Activated T-helper 2 cell treated with anti-CD3 and anti-CD28 coated beads, Interferon-gamma antibody, Interleukin-2, Interleukin-4, amounts not matched to agents 10 μg/mL and 5 μg/mL and 100 μg/mL, durations not matched to agents 14 hours and 24 hours and 36 hours (primary cell): ENCODE measurements at regions not wholly inside any gene's neighbourhood (a gene's known extent, or its start where the extent isn't known, plus 50 kb on each side); places are given as distances from the start of the nearest gene placed in this dataset.
"Not testable (repeated sequence)": the region's sequence is repeated elsewhere in the genome, so short reads cannot be mapped to it uniquely, and the experiment has no call there.

Experiments
- DNase-seq: peaks from one replicate; pipeline ENCODE4 v3.0.0; 2021; ENCODE audit warnings: low spot score
- H3K27ac Mint-ChIP-seq: one replicate; pipeline ENCODE4 v1.8.0; 2021; ENCODE audit warnings: mixed read lengths
- H3K27me3 Mint-ChIP-seq: one replicate; pipeline ENCODE4 v1.8.0; 2021; ENCODE audit warnings: low read depth, mixed read lengths
- H3K36me3 Mint-ChIP-seq: one replicate; pipeline ENCODE4 v1.8.0; 2021; ENCODE audit warnings: low read depth, mixed read lengths
- H3K4me1 Mint-ChIP-seq: one replicate; pipeline ENCODE4 v1.8.0; 2021; ENCODE audit warnings: low read depth, mixed read lengths
- H3K4me3 Mint-ChIP-seq: one replicate; pipeline ENCODE4 v1.8.0; 2021; ENCODE audit warnings: low read depth, mild to moderate bottlenecking, moderate library complexity, mixed read lengths
- H3K9me3 Mint-ChIP-seq: one replicate; pipeline ENCODE4 v1.8.0; 2021; ENCODE audit warnings: mixed read lengths
- intact Hi-C: fragments of 100-400 bp; cut with micrococcal nuclease; formaldehyde crosslinking; loops from one replicate; pipeline ENCODE4 v1.15.1; 2023

- Mint-ChIP-seq H3K4me3 (no peak overlapping the region), H3K27ac (no peak overlapping the region), H3K36me3 (no peaks in the 10 kb centered on the region), H3K4me1 (no peaks in the 10 kb centered on the region), H3K27me3 (no peaks in the 10 kb centered on the region), H3K9me3 (peaks cover 20% of the 10 kb centered on the region)
- DNase-seq: no peak
- intact Hi-C loops: no loop called here
Observed at GRCh38 chr5:13217636-13218035, 726.9 kb downstream of the DNAH5 start.

DNA sequence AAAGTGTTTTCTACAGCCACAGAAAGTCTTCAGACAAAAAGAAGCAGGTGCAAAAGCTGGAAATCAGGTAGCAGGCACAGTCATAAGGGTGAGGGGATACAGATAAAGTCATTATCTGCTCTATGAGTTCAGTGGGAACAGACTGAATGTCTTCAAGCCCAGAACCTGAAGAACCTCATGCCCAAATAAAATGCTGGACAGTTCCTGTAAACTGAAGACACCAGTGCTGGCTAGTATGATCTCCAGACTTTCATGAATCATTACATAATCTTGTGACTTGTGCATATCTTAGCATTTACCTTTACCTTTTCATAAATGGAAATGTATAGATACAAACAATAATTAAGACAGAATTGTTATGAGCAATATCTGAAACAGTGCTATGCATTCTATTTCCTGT lies 728.7 kb downstream of the DNAH5 start:
- no peak overlapping the region for H3K4me3 Mint-ChIP-seq
- DNase-seq: no peak
- H3K4me1 Mint-ChIP-seq: no peaks in the 10 kb centered on the region
- intact Hi-C loops: no loop called here
- H3K36me3 Mint-ChIP-seq: no peaks in the 10 kb centered on the region
- H3K27me3 Mint-ChIP-seq: no peaks in the 10 kb centered on the region
- H3K27ac Mint-ChIP-seq: no peak overlapping the region
- H3K9me3 Mint-ChIP-seq: peaks cover 24% of the 10 kb centered on the region

DNA sequence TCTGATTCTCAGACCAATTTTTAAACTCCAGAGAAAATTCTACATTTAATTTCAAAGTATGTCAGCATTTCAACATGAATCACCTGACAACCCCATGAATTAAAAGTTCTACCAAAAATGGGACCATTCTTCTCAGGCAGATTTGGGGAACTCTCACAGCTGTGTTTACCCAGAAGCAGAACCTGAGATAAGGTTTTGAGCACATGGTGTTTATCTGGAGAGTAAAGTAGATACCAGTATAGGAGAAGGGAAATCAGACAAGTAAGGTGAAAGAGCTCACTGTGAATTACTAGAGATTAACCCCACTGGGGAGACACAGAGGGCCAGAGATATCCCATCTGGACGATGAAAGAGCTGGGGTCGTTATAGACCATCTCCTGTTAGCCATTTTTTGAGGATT lies 729.1 kb downstream of the DNAH5 start:
- no peak for DNase-seq
- Mint-ChIP-seq H3K9me3 (peaks cover 24% of the 10 kb centered on the region), H3K4me1 (no peaks in the 10 kb centered on the region), H3K27ac (no peak overlapping the region), H3K36me3 (no peaks in the 10 kb centered on the region), H3K4me3 (no peak overlapping the region), H3K27me3 (no peaks in the 10 kb centered on the region)
- intact Hi-C loops: no loop called here

- no peaks in the 10 kb centered on the region for H3K27me3 Mint-ChIP-seq
- no peaks in the 10 kb centered on the region for H3K36me3 Mint-ChIP-seq
- peaks cover 24% of the 10 kb centered on the region for H3K9me3 Mint-ChIP-seq
- intact Hi-C loops: no loop called here
- H3K4me1 Mint-ChIP-seq: no peaks in the 10 kb centered on the region
- no peak overlapping the region for H3K4me3 Mint-ChIP-seq
- DNase-seq: no peak
- H3K27ac Mint-ChIP-seq: no peak overlapping the region
Observed at GRCh38 chr5:13214182-13214581, 730.3 kb downstream of the DNAH5 start.

DNA sequence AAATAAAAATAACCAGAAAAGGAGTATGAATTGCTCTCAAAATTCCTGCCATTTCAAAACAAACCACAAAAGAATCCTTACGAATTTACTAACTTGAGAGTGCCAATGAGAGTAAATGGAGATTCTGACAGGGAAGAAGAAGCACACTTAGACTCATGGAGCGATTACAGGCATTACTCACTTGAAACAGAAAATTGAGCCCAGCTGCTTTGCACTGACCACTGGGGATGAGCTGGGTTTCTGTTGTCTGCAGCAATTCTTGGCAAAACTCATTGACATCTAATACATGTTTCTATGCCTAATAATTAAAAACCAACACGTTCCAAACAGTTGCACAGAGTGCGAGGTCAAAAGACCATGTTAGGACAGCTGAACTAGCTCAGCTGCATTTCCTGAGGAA lies 731.6 kb downstream of the DNAH5 start:
- H3K9me3 Mint-ChIP-seq: peaks cover 23% of the 10 kb centered on the region
- no peaks in the 10 kb centered on the region for H3K4me1 Mint-ChIP-seq
- no peak for DNase-seq
- H3K36me3 Mint-ChIP-seq: no peaks in the 10 kb centered on the region
- no peak overlapping the region for H3K27ac Mint-ChIP-seq
- H3K27me3 Mint-ChIP-seq: no peaks in the 10 kb centered on the region
- no peak overlapping the region for H3K4me3 Mint-ChIP-seq
- intact Hi-C loops: no loop called here

GRCh38 chr5:13211064-13211463 lies 733.4 kb downstream of the DNAH5 start:
- Mint-ChIP-seq H3K9me3 (peaks cover 26% of the 10 kb centered on the region), H3K36me3 (no peaks in the 10 kb centered on the region), H3K4me3 (no peak overlapping the region), H3K4me1 (no peaks in the 10 kb centered on the region), H3K27ac (no peak overlapping the region), H3K27me3 (no peaks in the 10 kb centered on the region)
- intact Hi-C loops: no loop called here
- no peak for DNase-seq

- H3K27ac Mint-ChIP-seq: no peak overlapping the region
- no peaks in the 10 kb centered on the region for H3K4me1 Mint-ChIP-seq
Observed at GRCh38 chr5:13207112-13207511, 737.4 kb downstream of the DNAH5 start.

DNA sequence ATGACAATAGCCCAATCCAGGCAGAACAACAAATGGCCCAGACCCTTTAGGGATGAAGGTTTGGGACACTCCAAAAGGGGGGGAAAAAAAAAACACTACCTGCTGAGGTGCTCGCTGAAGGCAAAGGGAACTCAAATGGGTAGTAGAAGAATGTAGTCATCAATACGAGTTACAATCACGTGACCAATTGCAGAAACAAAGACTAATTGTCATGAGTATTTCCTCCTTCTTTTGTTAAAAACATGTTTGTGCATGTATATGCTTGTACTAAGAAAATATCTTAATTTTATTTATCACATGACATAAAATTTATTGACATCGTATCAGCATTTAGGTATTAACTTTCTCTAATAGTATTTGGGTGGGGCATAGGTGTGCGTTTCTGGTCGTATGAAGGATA lies 743.5 kb downstream of the DNAH5 start:
- no peaks in the 10 kb centered on the region for H3K36me3 Mint-ChIP-seq
- no peak overlapping the region for H3K4me3 Mint-ChIP-seq
- no peaks in the 10 kb centered on the region for H3K27me3 Mint-ChIP-seq
- no peak overlapping the region for H3K27ac Mint-ChIP-seq
- intact Hi-C loops: no loop called here
- peaks cover 50% of the 10 kb centered on the region for H3K9me3 Mint-ChIP-seq
- DNase-seq: no peak
- H3K4me1 Mint-ChIP-seq: no peaks in the 10 kb centered on the region

More at GRCh38 chr5:13207112-13207511, 737.4 kb downstream of the DNAH5 start:
- Mint-ChIP-seq H3K36me3 (no peaks in the 10 kb centered on the region), H3K4me3 (no peak overlapping the region), H3K9me3 (peaks cover 32% of the 10 kb centered on the region), H3K27me3 (no peaks in the 10 kb centered on the region)
- DNase-seq: no peak
- intact Hi-C loops: no loop called here

DNA sequence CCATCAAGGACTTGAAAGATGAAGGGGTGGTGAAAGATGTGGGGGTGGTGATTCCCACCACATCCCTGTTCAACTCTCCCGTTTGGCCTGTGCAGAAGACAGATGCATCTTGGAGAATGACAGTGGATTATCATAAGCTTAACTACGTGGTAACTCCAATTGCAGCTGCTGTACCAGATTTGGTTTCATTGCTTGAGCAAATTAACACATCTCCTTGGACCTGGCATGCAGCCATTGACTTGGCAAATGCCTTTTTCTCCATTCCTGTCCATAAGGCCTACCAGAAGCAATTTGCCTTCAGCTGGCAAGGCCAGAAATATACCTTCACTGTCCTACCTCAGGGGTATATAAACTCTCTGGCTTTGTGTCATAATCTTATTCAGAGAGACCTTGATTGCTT lies 746.3 kb downstream of the DNAH5 start:
- DNase-seq, H3K36me3 Mint-ChIP-seq, H3K4me3 Mint-ChIP-seq, intact Hi-C loops, H3K4me1 Mint-ChIP-seq, H3K27me3 Mint-ChIP-seq, H3K27ac Mint-ChIP-seq: not testable (repeated sequence)
- peaks cover 41% of the 10 kb centered on the region for H3K9me3 Mint-ChIP-seq

DNA sequence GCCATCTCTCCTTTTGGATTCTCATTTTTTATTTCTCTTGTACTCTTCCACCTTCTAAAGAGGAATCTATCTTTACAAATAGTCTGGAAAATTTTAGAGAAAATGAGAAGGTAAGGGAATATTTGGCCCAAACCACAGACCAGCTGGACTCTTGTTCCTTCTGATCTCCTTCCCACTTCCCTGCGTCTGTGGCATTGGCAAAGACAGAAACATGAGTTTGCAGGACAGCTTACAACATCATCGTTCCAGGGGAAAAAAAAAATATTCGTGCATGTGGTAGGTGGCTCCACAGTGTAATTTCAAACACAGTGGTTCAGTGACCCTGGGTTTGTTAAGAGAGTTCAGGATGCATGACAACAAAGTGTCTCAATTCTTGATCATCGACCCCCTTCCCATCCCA lies 755.0 kb downstream of the DNAH5 start:
- H3K36me3 Mint-ChIP-seq: no peaks in the 10 kb centered on the region
- H3K9me3 Mint-ChIP-seq: peaks cover 50% of the 10 kb centered on the region
- H3K4me3 Mint-ChIP-seq: no peak overlapping the region
- DNase-seq: no peak
- intact Hi-C loops: no loop called here
- no peaks in the 10 kb centered on the region for H3K27me3 Mint-ChIP-seq
- H3K27ac Mint-ChIP-seq: no peak overlapping the region
- H3K4me1 Mint-ChIP-seq: no peaks in the 10 kb centered on the region

DNA sequence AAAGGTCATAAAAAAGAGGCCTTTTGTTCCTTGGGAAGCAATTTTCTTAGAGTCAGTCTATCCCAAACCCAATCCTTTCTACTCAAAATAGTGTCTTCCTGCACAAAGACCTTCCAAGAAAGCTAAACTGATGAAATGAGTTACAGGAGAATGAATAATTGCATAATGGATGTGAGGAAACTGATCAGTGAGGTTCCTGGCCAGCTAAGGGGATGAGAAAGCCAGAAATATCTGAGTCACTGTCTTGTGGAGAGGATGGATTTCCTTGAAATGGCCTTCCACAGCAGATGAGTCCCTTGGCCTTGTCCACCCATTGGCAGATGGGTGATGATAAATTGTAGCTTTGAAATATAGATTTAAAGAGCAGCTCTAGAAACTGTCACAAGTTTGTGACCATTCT lies 756.1 kb downstream of the DNAH5 start:
- no peak overlapping the region for H3K4me3 Mint-ChIP-seq
- H3K36me3 Mint-ChIP-seq: no peaks in the 10 kb centered on the region
- no peak overlapping the region for H3K27ac Mint-ChIP-seq
- peaks cover 58% of the 10 kb centered on the region for H3K9me3 Mint-ChIP-seq
- no peaks in the 10 kb centered on the region for H3K4me1 Mint-ChIP-seq
- H3K27me3 Mint-ChIP-seq: no peaks in the 10 kb centered on the region
- intact Hi-C loops: no loop called here
- DNase-seq: no peak

DNA sequence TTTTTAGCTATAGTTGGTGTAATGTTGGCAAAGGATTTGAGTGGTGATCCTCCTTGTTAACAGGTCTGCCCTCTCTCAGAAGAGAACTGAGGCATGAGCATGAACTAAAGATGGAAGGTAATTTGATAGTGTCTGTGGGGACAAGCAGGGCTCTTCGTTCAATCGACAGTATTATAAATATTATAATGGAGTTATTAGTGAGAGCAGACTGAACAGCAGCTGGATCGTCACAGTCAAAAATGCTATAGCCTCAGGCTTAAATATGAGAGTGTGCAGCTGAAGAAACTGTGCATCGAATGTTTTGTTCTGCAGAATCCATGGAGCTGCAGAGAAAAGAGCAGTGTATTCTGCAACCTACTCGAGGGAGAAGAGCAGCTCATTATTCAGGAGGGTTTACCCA lies 757.3 kb downstream of the DNAH5 start:
- DNase-seq: no peak
- H3K27ac Mint-ChIP-seq: no peak overlapping the region
- H3K36me3 Mint-ChIP-seq: no peaks in the 10 kb centered on the region
- H3K27me3 Mint-ChIP-seq: no peaks in the 10 kb centered on the region
- H3K4me1 Mint-ChIP-seq: no peaks in the 10 kb centered on the region
- peaks cover 68% of the 10 kb centered on the region for H3K9me3 Mint-ChIP-seq
- no peak overlapping the region for H3K4me3 Mint-ChIP-seq
- intact Hi-C loops: no loop called here

GRCh38 chr5:13186177-13186576 lies 758.3 kb downstream of the DNAH5 start:
- intact Hi-C loops: no loop called here
- DNase-seq: no peak
- Mint-ChIP-seq H3K27ac (no peak overlapping the region), H3K9me3 (peaks cover 66% of the 10 kb centered on the region), H3K4me1 (no peaks in the 10 kb centered on the region), H3K36me3 (no peaks in the 10 kb centered on the region), H3K4me3 (no peak overlapping the region), H3K27me3 (no peaks in the 10 kb centered on the region)

- Mint-ChIP-seq H3K9me3 (peaks cover 51% of the 10 kb centered on the region), H3K4me1 (no peaks in the 10 kb centered on the region), H3K36me3 (no peaks in the 10 kb centered on the region), H3K27me3 (no peaks in the 10 kb centered on the region), H3K27ac (no peak overlapping the region), H3K4me3 (no peak overlapping the region)
- DNase-seq: no peak
- intact Hi-C loops: no loop called here
Observed at GRCh38 chr5:13179407-13180087, 764.9 kb downstream of the DNAH5 start.
